Peyer's patch (tissue), 4 donors: ENCODE measurements at regions not wholly inside any gene's neighbourhood (a gene's known extent, or its start where the extent isn't known, plus 50 kb on each side); places are given as distances from the start of the nearest gene placed in this dataset.

Experiments used
- CTCF ChIP-seq, 6 experiments: fragments of 450-650 bp in 4 of 6; fragments of 200-600 bp in 2 of 6; sonication (generic) in 1 of 6; IDR thresholded peaks; one replicate each; pipeline ENCODE4 v1.5.1; 2017 to 2019; ENCODE audit warnings: antibody characterized with exemption in 6 of 6, mild to moderate bottlenecking in 3 of 6, moderate library complexity in 1 of 6
- POLR2A ChIP-seq, 2 donors: fragments of 450-650 bp; IDR thresholded peaks; one replicate each; pipeline ENCODE4 v1.5.1; 2017; ENCODE audit warnings: antibody characterized with exemption in 2 of 2, mild to moderate bottlenecking in 2 of 2, moderate library complexity in 2 of 2

GRCh38 chr3:61464518-61465140, 96.7 kb upstream of the PTPRG start:
- no peak for TF ChIP-seq POLR2A (IDR thresholded peaks at IDR 0.05)
- TF ChIP-seq CTCF (IDR thresholded peaks at IDR 0.05), result no peak
